ENCODE measurements at regions not wholly inside any gene's neighbourhood (a gene's known extent, or its start where the extent isn't known, plus 50 kb on each side); places are given as distances from the start of the nearest gene placed in this dataset.
"Not testable (repeated sequence)": the region's sequence is repeated elsewhere in the genome, so short reads cannot be mapped to it uniquely, and the experiment has no call there.

- no peak for DNase-seq
Measured at GRCh38 chr10:101280511-101280910, 51.2 kb upstream of the LBX1 start.

GRCh38 chr10:101280921-101281320 lies 51.7 kb upstream of the LBX1 start:
- not testable (repeated sequence) for DNase-seq

- DNase-seq: no peak
Measured at GRCh38 chr10:101282947-101283346, 53.7 kb upstream of the LBX1 start.

- no peak for DNase-seq
Measured at GRCh38 chr10:101283762-101284100, 54.5 kb upstream of the LBX1 start.

GRCh38 chr10:101284101-101284743 lies 55.0 kb upstream of the LBX1 start:
- DNase-seq: no peak

GRCh38 chr10:101284744-101285463 lies 55.6 kb upstream of the LBX1 start:
- no peak for DNase-seq

GRCh38 chr10:101285519-101286070 lies 56.3 kb upstream of the LBX1 start:
- DNase-seq: no peak

- DNase-seq: no peak
Measured at GRCh38 chr10:101286248-101287046, 57.2 kb upstream of the LBX1 start.

- DNase-seq: no peak
Measured at GRCh38 chr10:101287183-101287996, 58.1 kb upstream of the LBX1 start.

GRCh38 chr10:101287997-101288635 lies 58.9 kb upstream of the LBX1 start:
- no peak for DNase-seq

GRCh38 chr10:101289541-101289940 lies 60.3 kb upstream of the LBX1 start:
- DNase-seq: no peak

GRCh38 chr10:101290431-101290830 lies 61.2 kb upstream of the LBX1 start:
- DNase-seq: no peak

GRCh38 chr10:101290881-101291280 lies 61.6 kb upstream of the LBX1 start:
- DNase-seq: no peak

- peak; percentile 41 for DNase-seq
Measured at GRCh38 chr10:101291331-101292193, 62.3 kb upstream of the LBX1 start.

- no peak for DNase-seq
Measured at GRCh38 chr10:101292194-101293006, 61.6 kb upstream of the BTRC start.

GRCh38 chr10:101293007-101293723 lies 60.8 kb upstream of the BTRC start:
- no peak for DNase-seq

GRCh38 chr10:101294109-101294508 lies 59.9 kb upstream of the BTRC start:
- DNase-seq: no peak

GRCh38 chr10:101295261-101295660 lies 58.7 kb upstream of the BTRC start:
- DNase-seq: no peak

GRCh38 chr10:101297901-101298486 lies 56.0 kb upstream of the BTRC start:
- peak; percentile 75 for DNase-seq

All from activated CD4-positive, alpha-beta T cell treated with anti-CD3 and anti-CD28 coated beads, Interleukin-2, amount 50 U/mL, for 16 hours (primary cell).